ENCODE measurements at regions not wholly inside any gene's neighbourhood (a gene's known extent, or its start where the extent isn't known, plus 50 kb on each side); places are given as distances from the start of the nearest gene placed in this dataset.

- TF ChIP-seq CTCF (conservative IDR thresholded peaks at IDR 0.05), result no peak
- no peak for TF ChIP-seq ZFX (IDR thresholded peaks at IDR 0.05)
Observed at GRCh38 chr6:62894114-62894513, 317.2 kb upstream of the FKBP1C start.

All from C4-2B (cell line).